Caco-2 (cell line): ENCODE measurements at regions not wholly inside any gene's neighbourhood (a gene's known extent, or its start where the extent isn't known, plus 50 kb on each side); places are given as distances from the start of the nearest gene placed in this dataset.
"Not testable (repeated sequence)": the region's sequence is repeated elsewhere in the genome, so short reads cannot be mapped to it uniquely, and the experiment has no call there.

Experiments
- BruUV-seq: library from RNA; stranded (reverse); fragments of 400-500 nt; replicated peaks from 2 replicates; lab custom pipeline; 2021; lab: Mats Ljungman, UMichigan
- CTCF ChIA-PET: fragments of 300-600 bp; sonication (Branson Sonifier 250); formaldehyde crosslinking; loops from one replicate; lab custom pipeline; 2022; ENCODE audit warnings: antibody characterized with exemption; lab: Charles Lee
- POLR2A ChIA-PET: fragments of 300-600 bp; sonication (Branson Sonifier 250); formaldehyde crosslinking; loops from one replicate; lab custom pipeline; 2022; ENCODE audit warnings: antibody characterized with exemption; lab: Charles Lee
- DNase-seq, 2 experiments: peaks; one replicate each; pipeline versions ENCODE4 v3.0.0 to v3.0.0-alpha.2; 2020 to 2022
- H3K27me3 ChIP-seq: replicated peaks from 2 replicates; pipeline ENCODE4 v1.6.0; 2011; ENCODE audit warnings: low read length; ENCODE audit not compliant: control insufficient read depth, insufficient read depth
- H3K36me3 ChIP-seq: 2 replicates; pipeline ENCODE4 v1.5.1; 2011; ENCODE audit warnings: low read length; ENCODE audit not compliant: control insufficient read depth, insufficient read depth
- H3K4me1 ChIP-seq: fragments of 250-450 bp; sonication (Bioruptor Pico); 2 replicates; pipeline ENCODE4 v1.5.1; 2020; ENCODE audit warnings: mild to moderate bottlenecking
- H3K4me3 ChIP-seq: 2 replicates; pipeline ENCODE4 v1.5.1; 2011; ENCODE audit warnings: low read depth, mild to moderate bottlenecking, control low read depth, low read length
- H3K9me3 ChIP-seq: fragments of 250-450 bp; sonication (Bioruptor Pico); 2 replicates; pipeline ENCODE4 v1.5.1; 2020; ENCODE audit warnings: mild to moderate bottlenecking, moderate library complexity
- H3K27ac Mint-ChIP-seq: one replicate; pipeline ENCODE4 v1.8.0; 2022; ENCODE audit warnings: mixed read lengths; ENCODE audit not compliant: unreplicated experiment
- H3K27me3 Mint-ChIP-seq: one replicate; pipeline ENCODE4 v1.8.0; 2022; ENCODE audit warnings: mixed read lengths; ENCODE audit not compliant: insufficient read depth, unreplicated experiment
- H3K36me3 Mint-ChIP-seq: one replicate; pipeline ENCODE4 v1.8.0; 2022; ENCODE audit warnings: mild to moderate bottlenecking, mixed read lengths; ENCODE audit not compliant: insufficient read depth, unreplicated experiment
- H3K4me1 Mint-ChIP-seq: one replicate; pipeline ENCODE4 v1.8.0; 2022; ENCODE audit warnings: low read depth, mixed read lengths; ENCODE audit not compliant: unreplicated experiment
- H3K4me3 Mint-ChIP-seq: one replicate; pipeline ENCODE4 v1.8.0; 2022; ENCODE audit warnings: mild to moderate bottlenecking, moderate library complexity, mixed read lengths; ENCODE audit not compliant: unreplicated experiment
- H3K9me3 Mint-ChIP-seq: one replicate; pipeline ENCODE4 v1.8.0; 2022; ENCODE audit warnings: mixed read lengths; ENCODE audit not compliant: unreplicated experiment
- CTCF ChIP-seq, 2 experiments: fragments of 200-600 bp in 1 of 2; IDR thresholded peaks; 1 replicate in 1 of 2; 2 replicates in 1 of 2; pipeline versions ENCODE4 v1.5.1 to v1.8.0; 2011 to 2022; ENCODE audit warnings: antibody characterized with exemption in 1 of 2, control low read depth in 1 of 2, inconsistent platforms in 1 of 2, low read depth in 1 of 2, low read length in 1 of 2, mild to moderate bottlenecking in 1 of 2, moderate library complexity in 1 of 2; ENCODE audit not compliant: insufficient read depth in 1 of 2, severe bottlenecking in 1 of 2, unreplicated experiment in 1 of 2
- intact Hi-C: fragments of 100-400 bp; cut with micrococcal nuclease; formaldehyde crosslinking; loops from one replicate; pipeline ENCODE4 v1.10.0; 2022; ENCODE audit not compliant: unreplicated experiment

DNA sequence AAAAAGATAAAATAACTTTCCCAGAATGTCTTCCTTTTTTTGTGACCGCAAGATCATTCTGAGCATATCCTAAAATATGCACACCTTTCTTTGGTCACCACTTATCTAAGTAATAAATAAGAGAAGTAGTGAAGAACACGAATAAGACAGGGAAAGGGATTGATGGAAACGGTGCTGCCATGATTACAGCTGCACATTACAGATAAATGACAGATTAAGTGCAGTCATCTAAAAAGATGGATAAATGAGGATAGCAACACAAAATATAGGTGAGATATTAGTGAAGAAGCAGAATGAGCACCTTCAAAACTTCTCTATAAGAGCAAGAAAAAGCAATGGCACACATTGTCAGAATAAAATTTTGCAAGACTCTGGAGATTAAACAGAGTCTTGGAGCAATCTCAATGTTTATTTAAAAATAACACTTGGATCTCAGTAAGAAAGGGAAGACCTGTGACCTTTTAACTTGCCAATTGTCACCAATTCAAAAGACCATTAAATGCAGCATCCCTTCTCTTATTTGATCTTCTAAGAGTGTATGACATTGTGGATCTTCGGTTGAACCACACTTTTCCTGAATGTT lies 567.1 kb downstream of the KCNJ2 start:
- H3K27me3 ChIP-seq: no peaks in the 10 kb centered on the region
- no peak overlapping the region for H3K4me3 ChIP-seq
- peaks cover 18% of the 10 kb centered on the region for H3K27me3 Mint-ChIP-seq
- CTCF ChIA-PET: no interaction called here
- no peak for TF ChIP-seq CTCF (IDR thresholded peaks at IDR 0.05; ENCODE audit: insufficient read depth in 1 of 2, low read depth in 1 of 2, low read length in 1 of 2, severe bottlenecking in 1 of 2, unreplicated experiment in 1 of 2)
- no peaks in the 10 kb centered on the region for H3K4me1 Mint-ChIP-seq
- H3K4me1 ChIP-seq: no peaks in the 10 kb centered on the region
- no peaks in the 10 kb centered on the region for H3K36me3 Mint-ChIP-seq
- intact Hi-C loops: no loop called here
- no peaks in the 10 kb centered on the region for H3K9me3 Mint-ChIP-seq
- BruUV-seq: no TSS peak
- H3K4me3 Mint-ChIP-seq: no peak overlapping the region
- no peaks in the 10 kb centered on the region for H3K9me3 ChIP-seq
- no peak overlapping the region for H3K27ac Mint-ChIP-seq
- no peak for DNase-seq
- no peaks in the 10 kb centered on the region for H3K36me3 ChIP-seq
- POLR2A ChIA-PET: no interaction called here

- POLR2A ChIA-PET: no interaction called here
- BruUV-seq: no TSS peak
- intact Hi-C loops: no loop called here
Measured at GRCh38 chr17:70739065-70739464, 569.7 kb downstream of the KCNJ2 start.

GRCh38 chr17:70746574-70746973 lies 577.2 kb downstream of the KCNJ2 start:
- DNase-seq, H3K4me3 Mint-ChIP-seq, CTCF ChIA-PET, H3K4me1 ChIP-seq, intact Hi-C loops, H3K9me3 Mint-ChIP-seq, BruUV-seq, H3K4me1 Mint-ChIP-seq, H3K27me3 ChIP-seq, H3K36me3 Mint-ChIP-seq, H3K4me3 ChIP-seq, POLR2A ChIA-PET, H3K27ac Mint-ChIP-seq, H3K36me3 ChIP-seq, H3K9me3 ChIP-seq: not testable (repeated sequence)
- H3K27me3 Mint-ChIP-seq: peaks cover 10% of the 10 kb centered on the region

More at GRCh38 chr17:70739065-70739464, 569.7 kb downstream of the KCNJ2 start:
- TF ChIP-seq CTCF (IDR thresholded peaks at IDR 0.05; ENCODE audit: insufficient read depth in 1 of 2, low read depth in 1 of 2, low read length in 1 of 2, severe bottlenecking in 1 of 2, unreplicated experiment in 1 of 2): no peak
- no peak overlapping the region for H3K4me3 ChIP-seq
- DNase-seq: no peak
- Mint-ChIP-seq H3K4me1 (no peaks in the 10 kb centered on the region), H3K36me3 (no peaks in the 10 kb centered on the region), H3K27ac (no peak overlapping the region), H3K9me3 (no peaks in the 10 kb centered on the region), H3K27me3 (peaks cover 11% of the 10 kb centered on the region), H3K4me3 (no peak overlapping the region)
- H3K9me3 ChIP-seq: no peaks in the 10 kb centered on the region
- CTCF ChIA-PET: no interaction called here
- H3K4me1 ChIP-seq: no peaks in the 10 kb centered on the region
- H3K27me3 ChIP-seq: no peaks in the 10 kb centered on the region
- H3K36me3 ChIP-seq: no peaks in the 10 kb centered on the region
